ENCODE measurements at regions not wholly inside any gene's neighbourhood (a gene's known extent, or its start where the extent isn't known, plus 50 kb on each side); places are given as distances from the start of the nearest gene placed in this dataset.

- H3K27me3 ChIP-seq (ENCODE audit: control insufficient read depth, insufficient read depth, low read length), result peaks cover 3% of the 10 kb centered on the region
- H3K9me3 ChIP-seq (ENCODE audit: control insufficient read depth, low read depth, low read length), result no peaks in the 10 kb centered on the region
- H3K27ac ChIP-seq (ENCODE audit: low read length), result no peak overlapping the region
- H3K4me3 ChIP-seq (ENCODE audit: low read length), result no peak overlapping the region
- no peaks in the 10 kb centered on the region for H3K36me3 ChIP-seq (ENCODE audit: control insufficient read depth, low read depth, low read length)
- H3K4me1 ChIP-seq (ENCODE audit: control insufficient read depth, low read depth, low read length), result no peaks in the 10 kb centered on the region
- H3K9ac ChIP-seq (ENCODE audit: low read length), result no peak overlapping the region
Observed at GRCh38 chr5:2565147-2565546, 186.3 kb downstream of the IRX2 start.

DNA sequence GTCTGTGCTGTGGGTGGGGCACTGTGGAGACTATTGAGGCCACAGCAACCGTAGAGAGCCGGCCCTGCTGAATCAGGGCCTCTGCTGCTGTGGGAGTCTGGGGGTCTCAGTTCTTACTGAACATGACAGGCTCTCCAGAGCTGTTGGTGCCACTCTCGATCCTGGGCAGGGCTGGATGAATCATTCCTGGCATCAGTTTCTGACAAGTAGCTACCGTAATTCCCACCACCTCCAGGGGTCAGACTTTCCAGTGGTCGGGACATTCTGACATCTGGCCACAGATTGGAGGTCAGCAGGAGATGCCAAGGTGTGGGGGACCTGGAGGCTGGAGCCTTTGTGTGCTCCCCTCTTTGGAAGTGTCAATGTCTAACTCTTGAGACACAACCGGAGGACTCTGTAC is 188.4 kb downstream of the IRX2 start:
- H3K27ac ChIP-seq (ENCODE audit: low read length), result no peak overlapping the region
- no peaks in the 10 kb centered on the region for H3K36me3 ChIP-seq (ENCODE audit: control insufficient read depth, low read depth, low read length)
- no peak overlapping the region for H3K9ac ChIP-seq (ENCODE audit: low read length)
- no peaks in the 10 kb centered on the region for H3K4me1 ChIP-seq (ENCODE audit: control insufficient read depth, low read depth, low read length)
- H3K27me3 ChIP-seq (ENCODE audit: control insufficient read depth, insufficient read depth, low read length), result no peaks in the 10 kb centered on the region
- H3K4me3 ChIP-seq (ENCODE audit: low read length), result no peak overlapping the region
- no peaks in the 10 kb centered on the region for H3K9me3 ChIP-seq (ENCODE audit: control insufficient read depth, low read depth, low read length)

DNA sequence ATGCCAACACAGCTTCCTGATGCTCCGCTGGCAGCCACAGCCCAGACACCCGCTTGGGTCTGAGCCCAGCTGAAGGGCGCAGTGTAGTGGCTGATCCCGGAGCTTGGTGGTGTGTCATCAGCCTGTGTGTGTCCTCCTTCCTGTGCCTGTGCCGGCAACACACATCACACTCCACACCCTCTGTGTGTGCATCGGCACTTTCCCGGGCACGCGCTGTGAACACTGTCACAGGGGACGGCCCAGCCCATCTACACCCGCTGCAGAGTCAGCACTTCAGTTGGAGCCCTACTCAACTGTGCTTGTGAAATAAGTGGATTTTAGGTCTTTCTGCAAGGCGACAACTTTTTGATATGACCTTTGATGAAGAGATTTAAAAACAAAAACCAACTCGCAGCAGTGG is 189.4 kb downstream of the IRX2 start:
- H3K27me3 ChIP-seq (ENCODE audit: control insufficient read depth, insufficient read depth, low read length), result no peaks in the 10 kb centered on the region
- H3K4me1 ChIP-seq (ENCODE audit: control insufficient read depth, low read depth, low read length), result no peaks in the 10 kb centered on the region
- no peak overlapping the region for H3K27ac ChIP-seq (ENCODE audit: low read length)
- no peak overlapping the region for H3K9ac ChIP-seq (ENCODE audit: low read length)
- no peaks in the 10 kb centered on the region for H3K9me3 ChIP-seq (ENCODE audit: control insufficient read depth, low read depth, low read length)
- no peak overlapping the region for H3K4me3 ChIP-seq (ENCODE audit: low read length)
- H3K36me3 ChIP-seq (ENCODE audit: control insufficient read depth, low read depth, low read length), result no peaks in the 10 kb centered on the region

GRCh38 chr5:2560435-2560834 is 191.0 kb downstream of the IRX2 start:
- Histone ChIP-seq H3K27ac (ENCODE audit: low read length) (no peak overlapping the region), H3K4me1 (ENCODE audit: control insufficient read depth, low read depth, low read length) (no peaks in the 10 kb centered on the region), H3K9ac (ENCODE audit: low read length) (no peak overlapping the region), H3K4me3 (ENCODE audit: low read length) (no peak overlapping the region), H3K9me3 (ENCODE audit: control insufficient read depth, low read depth, low read length) (no peaks in the 10 kb centered on the region), H3K27me3 (ENCODE audit: control insufficient read depth, insufficient read depth, low read length) (no peaks in the 10 kb centered on the region), H3K36me3 (ENCODE audit: control insufficient read depth, low read depth, low read length) (no peaks in the 10 kb centered on the region)

DNA sequence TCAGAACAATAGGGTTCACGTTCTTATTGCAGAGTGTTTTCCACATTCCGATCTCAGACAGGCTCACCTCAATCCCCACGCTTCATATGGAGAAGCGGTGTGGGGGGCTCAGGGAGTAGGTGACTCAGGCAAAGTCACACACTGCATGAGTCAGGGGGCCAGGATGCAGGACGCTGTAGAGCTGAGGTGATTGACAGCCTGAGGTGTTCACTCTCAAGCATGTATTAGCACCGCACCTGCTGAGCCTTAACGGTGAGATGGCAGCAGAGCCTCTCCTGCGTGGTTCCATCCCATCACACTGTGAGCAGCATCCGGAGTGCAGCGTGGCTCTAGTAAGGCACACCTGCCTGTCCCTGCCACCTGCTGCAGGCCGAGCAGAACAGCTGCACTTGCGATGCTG is 194.0 kb downstream of the IRX2 start:
- H3K27ac ChIP-seq (ENCODE audit: low read length), result no peak overlapping the region
- no peaks in the 10 kb centered on the region for H3K4me1 ChIP-seq (ENCODE audit: control insufficient read depth, low read depth, low read length)
- H3K4me3 ChIP-seq (ENCODE audit: low read length), result no peak overlapping the region
- no peaks in the 10 kb centered on the region for H3K36me3 ChIP-seq (ENCODE audit: control insufficient read depth, low read depth, low read length)
- no peaks in the 10 kb centered on the region for H3K27me3 ChIP-seq (ENCODE audit: control insufficient read depth, insufficient read depth, low read length)
- peaks cover 5% of the 10 kb centered on the region for H3K9me3 ChIP-seq (ENCODE audit: control insufficient read depth, low read depth, low read length)
- no peak overlapping the region for H3K9ac ChIP-seq (ENCODE audit: low read length)

DNA sequence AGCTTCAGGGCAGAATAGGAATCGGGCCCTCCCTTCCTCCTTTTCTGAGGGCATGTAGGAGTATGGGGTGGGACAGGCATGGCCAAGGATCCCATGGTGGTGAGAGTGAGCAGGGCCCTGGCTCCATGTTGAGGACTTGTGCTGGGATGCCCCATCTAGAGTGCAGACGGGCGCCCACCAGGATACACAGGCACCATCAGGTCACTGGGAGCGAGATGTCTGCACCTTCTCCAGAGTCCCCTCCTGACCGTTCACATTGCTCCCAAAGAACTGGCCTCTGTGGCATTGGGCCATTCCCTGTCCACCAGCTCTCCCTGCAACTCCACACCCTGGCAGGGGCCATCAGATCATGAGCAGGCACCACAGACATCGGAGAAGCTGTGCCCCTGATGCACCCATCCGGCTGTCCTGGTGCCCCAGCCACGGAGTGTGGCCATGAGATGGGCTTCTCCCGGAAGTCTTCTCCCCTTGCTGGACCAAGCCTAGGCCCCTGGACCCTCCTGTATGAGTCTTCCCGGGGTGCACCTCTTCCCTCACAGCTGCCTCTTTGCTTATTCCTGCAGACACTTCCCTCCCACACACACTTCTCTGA is 195.0 kb downstream of the IRX2 start:
- Histone ChIP-seq H3K4me3 (ENCODE audit: low read length) (no peak overlapping the region), H3K9me3 (ENCODE audit: control insufficient read depth, low read depth, low read length) (peaks cover 5% of the 10 kb centered on the region), H3K27ac (ENCODE audit: low read length) (no peak overlapping the region), H3K27me3 (ENCODE audit: control insufficient read depth, insufficient read depth, low read length) (no peaks in the 10 kb centered on the region), H3K9ac (ENCODE audit: low read length) (no peak overlapping the region), H3K4me1 (ENCODE audit: control insufficient read depth, low read depth, low read length) (no peaks in the 10 kb centered on the region), H3K36me3 (ENCODE audit: control insufficient read depth, low read depth, low read length) (no peaks in the 10 kb centered on the region)

GRCh38 chr5:2553611-2554010 is 197.9 kb downstream of the IRX2 start:
- no peak overlapping the region for H3K4me3 ChIP-seq (ENCODE audit: low read length)
- H3K27me3 ChIP-seq (ENCODE audit: control insufficient read depth, insufficient read depth, low read length), result no peaks in the 10 kb centered on the region
- no peaks in the 10 kb centered on the region for H3K4me1 ChIP-seq (ENCODE audit: control insufficient read depth, low read depth, low read length)
- H3K9ac ChIP-seq (ENCODE audit: low read length), result no peak overlapping the region
- peaks cover 5% of the 10 kb centered on the region for H3K9me3 ChIP-seq (ENCODE audit: control insufficient read depth, low read depth, low read length)
- H3K36me3 ChIP-seq (ENCODE audit: control insufficient read depth, low read depth, low read length), result no peaks in the 10 kb centered on the region
- no peak overlapping the region for H3K27ac ChIP-seq (ENCODE audit: low read length)

GRCh38 chr5:2550509-2550908 is 201.0 kb downstream of the IRX2 start:
- Histone ChIP-seq H3K27me3 (ENCODE audit: control insufficient read depth, insufficient read depth, low read length) (no peaks in the 10 kb centered on the region), H3K9ac (ENCODE audit: low read length) (no peak overlapping the region), H3K27ac (ENCODE audit: low read length) (no peak overlapping the region), H3K36me3 (ENCODE audit: control insufficient read depth, low read depth, low read length) (no peaks in the 10 kb centered on the region), H3K4me1 (ENCODE audit: control insufficient read depth, low read depth, low read length) (no peaks in the 10 kb centered on the region), H3K9me3 (ENCODE audit: control insufficient read depth, low read depth, low read length) (peaks cover 5% of the 10 kb centered on the region), H3K4me3 (ENCODE audit: low read length) (no peak overlapping the region)

DNA sequence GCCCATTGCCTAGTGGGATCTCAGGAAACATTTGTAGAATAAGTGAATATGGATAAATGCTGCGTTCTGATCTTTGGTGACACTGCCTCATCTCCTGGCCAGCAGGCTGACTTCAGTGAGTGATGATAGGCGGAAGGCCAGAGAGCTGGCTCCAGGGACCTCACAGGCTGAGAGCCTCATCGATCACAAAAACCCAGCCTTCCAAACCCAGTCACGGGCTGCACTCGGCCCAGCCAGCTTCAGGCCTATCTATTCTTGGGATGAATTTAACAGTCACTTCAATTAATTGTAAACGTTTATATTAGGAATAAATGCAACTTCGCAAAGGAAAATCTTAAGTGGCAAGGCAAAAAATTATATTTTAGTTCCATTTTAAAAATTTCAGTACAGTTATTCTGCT is 201.6 kb downstream of the IRX2 start:
- H3K9me3 ChIP-seq (ENCODE audit: control insufficient read depth, low read depth, low read length), result peaks cover 5% of the 10 kb centered on the region
- no peaks in the 10 kb centered on the region for H3K27me3 ChIP-seq (ENCODE audit: control insufficient read depth, insufficient read depth, low read length)
- H3K4me1 ChIP-seq (ENCODE audit: control insufficient read depth, low read depth, low read length), result no peaks in the 10 kb centered on the region
- H3K27ac ChIP-seq (ENCODE audit: low read length), result no peak overlapping the region
- no peak overlapping the region for H3K9ac ChIP-seq (ENCODE audit: low read length)
- no peaks in the 10 kb centered on the region for H3K36me3 ChIP-seq (ENCODE audit: control insufficient read depth, low read depth, low read length)
- no peak overlapping the region for H3K4me3 ChIP-seq (ENCODE audit: low read length)

DNA sequence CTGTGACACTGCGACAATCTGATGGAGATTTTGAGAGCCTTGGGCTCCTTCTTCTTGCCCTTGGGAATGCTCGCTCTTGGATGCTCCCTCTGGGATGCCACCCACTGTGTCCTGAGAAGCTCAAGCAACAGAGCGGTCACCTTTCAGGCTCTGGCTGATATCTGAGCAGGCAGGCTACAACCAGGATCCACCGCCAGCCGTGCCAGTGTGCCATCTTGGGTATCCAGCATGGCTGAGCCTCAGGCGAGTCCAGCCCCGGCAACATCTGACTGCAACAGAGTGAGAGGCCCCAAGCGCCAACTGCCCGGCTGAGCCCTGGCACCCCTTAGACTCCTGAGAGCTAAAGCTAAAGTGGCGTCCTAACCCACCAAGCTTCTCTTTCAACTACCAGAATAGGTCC is 202.1 kb downstream of the IRX2 start:
- H3K4me3 ChIP-seq (ENCODE audit: low read length), result no peak overlapping the region
- no peak overlapping the region for H3K27ac ChIP-seq (ENCODE audit: low read length)
- H3K9me3 ChIP-seq (ENCODE audit: control insufficient read depth, low read depth, low read length), result peaks cover 5% of the 10 kb centered on the region
- H3K9ac ChIP-seq (ENCODE audit: low read length), result no peak overlapping the region
- H3K4me1 ChIP-seq (ENCODE audit: control insufficient read depth, low read depth, low read length), result no peaks in the 10 kb centered on the region
- no peaks in the 10 kb centered on the region for H3K36me3 ChIP-seq (ENCODE audit: control insufficient read depth, low read depth, low read length)
- H3K27me3 ChIP-seq (ENCODE audit: control insufficient read depth, insufficient read depth, low read length), result no peaks in the 10 kb centered on the region

DNA sequence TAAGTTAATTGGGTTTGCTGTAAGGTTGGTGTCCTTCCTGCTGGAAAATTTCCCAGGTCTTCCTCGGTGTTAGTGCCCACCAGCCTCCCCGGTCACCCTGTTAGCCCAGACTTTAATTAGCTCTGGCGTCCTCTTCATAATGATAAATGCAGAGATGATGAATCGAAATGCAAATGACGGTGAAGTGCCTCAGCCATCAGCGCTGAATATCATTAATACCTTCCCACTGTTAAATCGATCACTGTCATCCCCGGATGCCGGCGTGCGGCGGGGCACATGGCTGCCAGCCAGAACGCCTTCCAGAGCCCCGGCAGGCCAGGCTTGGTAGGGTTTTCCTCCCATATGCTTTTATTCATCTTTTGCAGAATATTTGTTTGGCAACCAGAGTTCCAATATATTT is 204.5 kb downstream of the IRX2 start:
- H3K36me3 ChIP-seq (ENCODE audit: control insufficient read depth, low read depth, low read length), result no peaks in the 10 kb centered on the region
- H3K9ac ChIP-seq (ENCODE audit: low read length), result no peak overlapping the region
- no peaks in the 10 kb centered on the region for H3K27me3 ChIP-seq (ENCODE audit: control insufficient read depth, insufficient read depth, low read length)
- no peak overlapping the region for H3K27ac ChIP-seq (ENCODE audit: low read length)
- H3K4me3 ChIP-seq (ENCODE audit: low read length), result no peak overlapping the region
- no peaks in the 10 kb centered on the region for H3K4me1 ChIP-seq (ENCODE audit: control insufficient read depth, low read depth, low read length)
- H3K9me3 ChIP-seq (ENCODE audit: control insufficient read depth, low read depth, low read length), result no peaks in the 10 kb centered on the region

GRCh38 chr5:2544003-2544402 is 207.5 kb downstream of the IRX2 start:
- Histone ChIP-seq H3K36me3 (ENCODE audit: control insufficient read depth, low read depth, low read length) (no peaks in the 10 kb centered on the region), H3K4me3 (ENCODE audit: low read length) (no peak overlapping the region), H3K27ac (ENCODE audit: low read length) (no peak overlapping the region), H3K9ac (ENCODE audit: low read length) (no peak overlapping the region), H3K9me3 (ENCODE audit: control insufficient read depth, low read depth, low read length) (no peaks in the 10 kb centered on the region), H3K27me3 (ENCODE audit: control insufficient read depth, insufficient read depth, low read length) (no peaks in the 10 kb centered on the region), H3K4me1 (ENCODE audit: control insufficient read depth, low read depth, low read length) (no peaks in the 10 kb centered on the region)
